ENCODE measurements at regions not wholly inside any gene's neighbourhood (a gene's known extent, or its start where the extent isn't known, plus 50 kb on each side); places are given as distances from the start of the nearest gene placed in this dataset.

- TF ChIP-seq RAD21 (IDR thresholded peaks at IDR 0.05; ENCODE audit: low read depth): no peak
- TF ChIP-seq CEBPB (IDR thresholded peaks at IDR 0.05): no peak
- no peak for TF ChIP-seq MAX (IDR thresholded peaks at IDR 0.05)
- no peak for TF ChIP-seq FOXM1 (IDR thresholded peaks at IDR 0.05; ENCODE audit: borderline replicate concordance, low read depth)
- TF ChIP-seq EGR1 (IDR thresholded peaks at IDR 0.05): no peak
- no peak for TF ChIP-seq TCF12 (IDR thresholded peaks at IDR 0.05; ENCODE audit: low read depth)
- no peak for TF ChIP-seq CREB1 (IDR thresholded peaks at IDR 0.05; ENCODE audit: low read depth)
- no peak for TF ChIP-seq USF1 (IDR thresholded peaks at IDR 0.05)
- no peak for TF ChIP-seq YY1 (IDR thresholded peaks at IDR 0.05; ENCODE audit: low read depth)
- TF ChIP-seq TEAD4 (IDR thresholded peaks at IDR 0.05): no peak
- TF ChIP-seq TAF1 (IDR thresholded peaks at IDR 0.05; ENCODE audit: low read depth): no peak
Observed at GRCh38 chrX:66863721-66864120, 224.8 kb upstream of the EDA2R start.

All from Ishikawa (cell line).